Epithelial cell of prostate (primary cell): ENCODE measurements at regions not wholly inside any gene's neighbourhood (a gene's known extent, or its start where the extent isn't known, plus 50 kb on each side); places are given as distances from the start of the nearest gene placed in this dataset.

ENCODE experiments used
- DNase-seq: peaks from one replicate; pipeline ENCODE4 v3.0.0-alpha.2; 2011; ENCODE audit warnings: low read depth, low spot score
- H3K27ac ChIP-seq: fragments of 450-650 bp; 2 replicates; pipeline ENCODE4 v1.5.1; 2017; ENCODE audit warnings: mild to moderate bottlenecking

DNA sequence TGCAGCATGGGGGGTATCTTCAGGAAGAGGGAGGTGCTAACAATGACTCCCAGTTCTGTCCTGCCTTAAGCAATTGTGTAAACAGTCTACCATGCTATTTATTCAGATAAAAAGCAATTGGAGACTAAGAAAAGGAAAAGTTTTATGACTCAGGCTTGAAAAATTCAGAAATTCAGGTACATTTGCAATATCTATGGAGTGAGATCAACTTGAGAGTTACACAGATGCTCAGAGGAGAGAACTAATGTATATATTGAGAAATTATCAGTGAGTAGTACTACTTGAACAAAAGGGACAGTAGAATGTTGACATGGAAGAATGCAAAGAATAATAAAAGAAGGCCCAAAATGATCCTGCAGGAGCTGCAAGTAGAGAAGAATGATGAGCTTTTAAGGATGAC, 277.6 kb upstream of the DACH1 start:
- H3K27ac ChIP-seq: no peak overlapping the region
- DNase-seq: no peak

DNA sequence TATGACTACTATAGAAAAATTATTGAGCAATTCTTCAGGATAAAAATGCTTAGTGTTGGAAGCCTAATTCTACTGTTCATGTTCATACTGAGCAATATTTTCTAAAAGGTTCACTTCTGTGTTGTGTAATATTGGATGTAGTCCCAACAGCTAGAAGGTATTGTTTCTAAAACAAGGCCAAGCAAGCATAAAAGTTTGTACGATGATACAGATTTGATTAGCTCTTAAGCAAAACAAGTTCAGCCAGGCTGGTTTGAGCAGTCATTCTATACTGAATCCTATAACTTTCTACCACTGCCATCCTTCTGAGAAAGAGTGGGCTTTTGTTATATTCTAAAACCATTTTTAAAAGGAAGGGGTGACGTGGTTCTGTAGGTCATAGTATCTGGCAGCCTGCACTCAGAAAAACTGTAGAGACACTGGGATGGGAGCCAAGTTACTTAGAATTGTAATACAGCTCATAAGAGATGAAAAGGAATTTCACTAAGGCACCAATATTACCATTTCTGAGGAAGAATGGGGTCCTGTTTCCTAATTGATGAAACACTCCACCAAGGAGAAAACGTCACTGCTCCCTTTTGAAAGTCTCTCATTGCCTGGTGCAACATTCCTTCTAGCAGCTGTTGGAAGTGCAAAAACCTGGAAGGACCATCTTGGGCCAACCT, 275.0 kb upstream of the DACH1 start:
- H3K27ac ChIP-seq: peak overlapping the region; percentile 36
- DNase-seq: no peak

DNA sequence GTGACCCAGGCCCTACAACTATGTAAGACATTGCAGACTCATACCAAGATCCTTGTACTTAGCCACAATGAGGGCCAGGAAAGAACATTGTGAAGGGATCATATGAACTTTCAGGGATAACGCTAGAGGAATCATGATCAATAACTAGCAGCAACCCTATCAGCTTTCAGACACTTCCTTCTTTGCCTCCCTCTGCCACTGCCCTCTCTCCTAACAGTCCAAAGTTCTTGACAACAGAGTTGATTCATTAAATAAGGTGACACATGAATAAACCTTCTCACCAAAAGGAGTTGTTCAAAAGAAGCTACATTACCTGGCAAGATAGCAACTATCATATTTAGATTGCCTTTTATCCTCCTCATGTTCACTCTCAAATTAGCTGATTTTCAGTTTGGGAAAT, 272.2 kb upstream of the DACH1 start:
- DNase-seq: no peak

DNA sequence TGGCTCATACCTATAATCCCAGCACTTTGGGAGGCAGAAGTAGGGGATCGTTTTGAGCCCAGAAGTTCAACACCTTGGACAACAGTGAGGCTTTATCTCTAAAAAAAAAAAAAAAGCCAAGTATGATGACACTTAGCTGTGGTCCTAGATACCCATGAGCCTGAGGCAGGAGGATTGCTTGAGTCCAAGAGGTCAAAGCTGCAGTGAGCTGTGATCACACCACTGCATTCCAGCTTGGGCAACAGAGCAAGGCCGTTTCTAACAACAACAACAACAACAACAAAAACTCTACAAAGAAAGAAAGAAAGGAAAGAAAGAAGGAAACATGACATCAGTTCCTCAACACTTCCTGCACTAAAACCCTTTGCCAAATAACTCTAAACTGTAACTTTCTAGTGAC, 265.1 kb upstream of the DACH1 start:
- no peak for DNase-seq
- H3K27ac ChIP-seq: no peak overlapping the region

More for the DNA sequence above, 272.2 kb upstream of the DACH1 start:
- no peak overlapping the region for H3K27ac ChIP-seq

DNA sequence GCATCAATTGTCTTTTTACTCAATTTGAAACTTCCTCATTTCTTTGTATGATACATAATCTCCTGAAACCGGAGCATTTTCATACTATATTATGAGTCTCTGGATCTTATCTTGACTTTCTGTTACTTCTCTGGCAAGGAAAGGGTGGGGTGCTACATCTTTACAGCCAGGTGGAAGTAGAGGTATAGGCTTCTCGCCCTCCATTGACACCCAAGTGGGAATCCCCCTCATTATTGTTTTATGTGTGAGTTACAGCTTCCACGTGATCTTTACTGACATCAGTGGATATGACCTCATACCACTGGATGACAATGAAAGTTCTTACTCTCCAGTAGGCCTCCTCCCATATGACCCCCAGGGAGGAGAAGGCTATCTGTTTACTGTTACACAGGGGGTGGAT, 262.1 kb upstream of the DACH1 start:
- H3K27ac ChIP-seq: no peak overlapping the region

DNA sequence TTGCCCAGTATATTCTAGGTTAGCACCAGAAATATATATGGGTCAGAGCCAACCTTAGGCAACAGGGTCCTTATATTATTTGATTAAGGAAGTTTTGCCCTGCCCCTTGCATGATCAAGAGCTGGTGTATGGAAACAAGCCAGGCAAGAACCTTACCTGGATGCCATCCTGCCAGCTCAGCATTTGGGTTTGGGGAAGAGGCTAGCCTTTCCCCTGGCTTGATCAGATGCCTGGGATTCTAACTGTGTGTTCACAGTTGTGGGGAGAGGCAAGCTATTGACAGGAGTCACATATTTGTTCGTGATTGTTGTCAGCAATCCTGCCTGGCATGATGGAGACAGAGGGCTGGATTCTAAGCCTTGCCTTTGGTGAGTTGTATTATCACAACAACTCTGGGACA, 260.0 kb upstream of the DACH1 start:
- peak overlapping the region; percentile 45 for H3K27ac ChIP-seq
- no peak for DNase-seq

More for the DNA sequence above, 262.1 kb upstream of the DACH1 start:
- DNase-seq: no peak

DNA sequence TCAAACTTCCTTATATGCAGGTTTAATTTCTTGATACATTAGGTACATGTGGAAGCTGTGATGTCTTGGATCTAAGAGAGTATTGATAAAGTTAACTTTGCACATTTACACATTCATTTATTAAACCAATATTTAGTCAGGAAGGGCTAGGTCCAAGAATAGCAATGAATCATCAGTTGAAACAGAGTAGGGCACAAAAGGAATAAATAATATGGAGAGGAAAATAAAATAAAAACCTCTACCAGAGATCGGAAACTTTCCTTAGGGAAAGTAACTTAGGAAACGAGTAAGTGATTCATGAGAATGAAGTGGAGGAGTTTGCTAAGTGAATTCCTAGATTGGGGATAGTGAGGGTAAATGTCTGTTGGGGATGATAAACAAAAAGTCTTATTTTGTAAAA, 259.4 kb upstream of the DACH1 start:
- peak overlapping the region; percentile 45 for H3K27ac ChIP-seq
- DNase-seq: no peak

DNA sequence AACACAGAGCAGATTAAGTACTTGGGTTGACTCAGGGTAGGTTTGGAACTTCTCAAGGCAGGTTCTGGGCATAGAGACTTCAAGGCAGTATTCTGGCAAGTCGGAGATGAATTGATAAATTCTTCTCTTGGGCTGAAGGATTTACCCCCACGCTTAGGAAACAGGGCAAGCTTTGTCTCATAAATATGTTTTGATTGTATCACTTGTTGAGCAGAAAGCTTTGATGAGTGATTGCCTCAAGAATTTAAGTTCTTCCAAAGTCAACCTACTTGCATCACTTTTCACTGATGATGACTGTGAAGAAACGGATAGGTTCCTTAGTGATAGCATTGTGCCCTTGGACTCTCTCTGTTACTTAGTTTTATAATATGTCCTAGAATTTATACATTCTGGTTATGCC, 258.6 kb upstream of the DACH1 start:
- H3K27ac ChIP-seq: peak overlapping the region; percentile 45
- no peak for DNase-seq

DNA sequence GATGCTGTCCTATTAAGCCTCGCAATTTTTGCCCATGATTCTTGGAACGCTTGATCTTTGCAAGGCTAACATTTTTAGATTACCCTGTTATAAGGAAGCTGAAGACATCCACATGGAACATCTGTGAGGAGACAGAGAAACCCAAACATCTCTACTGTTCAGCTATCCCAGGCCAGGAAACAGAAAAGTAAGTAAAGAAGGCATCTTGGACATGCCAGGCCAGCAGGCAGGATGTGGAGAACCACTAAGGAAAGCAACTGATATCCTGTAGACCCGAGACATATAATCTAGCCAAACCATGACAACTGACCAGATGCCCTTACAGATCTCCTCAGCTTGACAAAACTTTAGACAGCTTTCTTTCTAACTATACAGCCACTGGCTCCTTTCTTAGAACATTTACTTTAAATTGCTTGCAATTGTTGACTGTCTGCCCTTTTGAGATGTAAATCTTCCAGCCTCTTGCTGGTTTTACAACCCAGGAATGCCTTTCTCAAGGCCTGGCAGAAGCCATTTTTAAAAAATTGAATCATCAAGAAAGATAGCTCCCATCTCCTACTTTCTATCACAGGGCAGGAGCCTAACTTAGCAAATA, 255.8 kb upstream of the DACH1 start:
- H3K27ac ChIP-seq: no peak overlapping the region
- no peak for DNase-seq

DNA sequence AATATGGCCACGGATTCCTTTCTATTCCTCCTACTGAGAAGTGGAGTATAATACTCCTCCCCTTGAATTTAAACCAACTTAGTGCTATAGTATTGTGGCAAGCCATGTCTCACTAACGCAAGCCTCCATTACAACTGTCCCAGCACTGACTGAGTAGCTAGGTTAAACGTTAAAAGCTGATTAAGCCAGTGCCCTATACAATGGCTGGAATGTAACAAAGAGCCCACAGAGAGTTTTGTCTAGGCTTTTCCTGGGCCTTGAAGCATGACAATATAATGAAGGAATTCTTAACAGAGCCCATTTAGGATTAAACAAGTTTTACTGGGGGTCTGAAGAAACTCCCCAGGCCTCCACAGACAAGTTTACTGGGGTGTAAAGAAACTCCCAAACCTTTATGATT, 254.5 kb upstream of the DACH1 start:
- H3K27ac ChIP-seq: no peak overlapping the region
- DNase-seq: no peak

DNA sequence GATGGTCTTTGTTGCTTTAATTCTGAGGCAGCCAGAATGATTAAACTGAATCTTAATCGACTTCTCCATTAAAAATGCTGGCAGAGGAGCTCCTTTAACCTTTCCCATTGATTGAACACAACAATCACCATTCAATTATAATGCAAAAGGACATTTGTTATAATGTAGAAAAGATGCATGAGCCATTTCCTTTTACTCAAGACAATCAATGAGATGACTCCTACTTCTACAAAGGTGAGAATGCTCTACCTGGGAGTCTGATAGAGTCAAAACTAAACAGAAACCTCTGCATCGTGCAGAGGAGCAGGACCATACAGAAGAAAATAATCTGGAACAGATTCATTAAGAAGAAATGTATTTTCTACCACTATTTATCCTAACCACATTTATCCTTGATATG, 253.6 kb upstream of the DACH1 start:
- H3K27ac ChIP-seq: no peak overlapping the region
- no peak for DNase-seq

DNA sequence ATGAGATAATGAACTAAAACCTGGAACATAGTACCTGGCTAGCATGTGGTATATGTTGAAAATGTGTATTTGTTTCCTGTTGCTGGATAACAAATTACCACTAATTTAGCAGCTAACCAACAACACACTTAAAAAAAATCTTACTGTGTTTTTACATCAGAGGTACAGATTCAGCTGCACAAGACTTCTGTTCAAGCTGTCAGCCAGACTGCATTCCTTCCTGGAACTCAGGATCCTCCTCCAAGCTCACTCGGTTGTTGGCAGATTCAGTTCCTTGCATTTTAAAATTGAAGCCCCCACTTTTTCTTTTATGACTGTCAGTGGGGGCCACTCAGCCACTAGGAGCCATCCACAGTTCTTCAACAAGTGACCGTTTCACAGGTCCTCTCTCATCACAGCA, 246.9 kb upstream of the DACH1 start:
- no peak for DNase-seq
- H3K27ac ChIP-seq: no peak overlapping the region

DNA sequence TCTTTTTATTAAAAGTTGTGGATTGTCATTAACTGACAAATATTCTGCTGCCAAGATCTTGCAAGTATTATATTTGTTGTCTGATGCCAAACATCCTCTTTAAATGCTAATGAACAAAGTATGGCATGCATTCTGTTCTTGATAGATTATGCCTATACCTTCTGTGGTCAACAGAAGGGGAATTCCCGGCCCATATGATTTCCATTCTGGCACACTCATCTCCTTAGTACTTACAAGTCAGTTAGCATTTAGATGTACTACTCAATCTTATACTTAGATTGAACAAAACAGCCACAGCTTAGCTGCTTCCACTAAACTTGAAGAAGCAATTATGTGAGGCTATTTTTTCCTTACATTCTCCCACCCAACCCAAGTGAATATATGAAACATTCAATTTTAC, 246.1 kb upstream of the DACH1 start:
- DNase-seq: no peak
- no peak overlapping the region for H3K27ac ChIP-seq

DNA sequence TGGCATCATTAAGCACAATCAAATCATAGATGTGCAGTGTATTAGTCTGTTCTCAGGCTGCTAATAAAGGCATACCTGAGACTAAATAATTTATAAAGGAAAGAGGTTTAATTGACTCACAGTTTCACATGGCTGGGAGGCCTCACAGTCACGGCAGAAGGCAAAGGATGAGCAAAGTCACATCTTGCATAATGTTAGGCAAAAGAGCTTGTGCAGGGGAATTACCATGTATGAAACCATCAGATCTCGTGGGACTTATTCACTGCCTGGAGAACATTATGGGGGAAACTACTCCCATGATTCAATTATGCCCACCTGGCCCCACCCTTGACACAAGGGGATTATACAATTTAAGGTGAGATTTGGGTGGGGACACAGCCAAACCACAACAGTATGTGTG, 245.2 kb upstream of the DACH1 start:
- no peak for DNase-seq
- no peak overlapping the region for H3K27ac ChIP-seq

DNA sequence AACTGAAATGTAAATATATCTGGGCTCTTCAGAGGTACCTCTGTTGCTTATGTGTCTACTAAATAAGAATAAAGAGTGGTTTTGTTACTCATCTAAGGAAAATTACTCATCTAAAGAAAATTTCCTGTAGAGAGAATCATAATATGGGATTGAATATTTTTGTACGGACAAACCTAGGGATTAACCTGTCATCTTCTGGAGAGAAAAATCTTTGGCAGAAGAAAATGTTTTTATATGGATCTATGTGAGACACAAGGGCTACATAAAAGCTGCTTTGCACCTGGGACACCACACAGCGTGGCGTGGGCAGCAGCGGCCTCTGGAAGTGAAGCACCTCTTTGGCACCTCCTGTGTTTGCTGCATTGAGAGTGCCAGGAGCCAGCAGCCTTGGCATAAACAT, 242.9 kb upstream of the DACH1 start:
- peak overlapping the region; percentile 27 for H3K27ac ChIP-seq
- no peak for DNase-seq

DNA sequence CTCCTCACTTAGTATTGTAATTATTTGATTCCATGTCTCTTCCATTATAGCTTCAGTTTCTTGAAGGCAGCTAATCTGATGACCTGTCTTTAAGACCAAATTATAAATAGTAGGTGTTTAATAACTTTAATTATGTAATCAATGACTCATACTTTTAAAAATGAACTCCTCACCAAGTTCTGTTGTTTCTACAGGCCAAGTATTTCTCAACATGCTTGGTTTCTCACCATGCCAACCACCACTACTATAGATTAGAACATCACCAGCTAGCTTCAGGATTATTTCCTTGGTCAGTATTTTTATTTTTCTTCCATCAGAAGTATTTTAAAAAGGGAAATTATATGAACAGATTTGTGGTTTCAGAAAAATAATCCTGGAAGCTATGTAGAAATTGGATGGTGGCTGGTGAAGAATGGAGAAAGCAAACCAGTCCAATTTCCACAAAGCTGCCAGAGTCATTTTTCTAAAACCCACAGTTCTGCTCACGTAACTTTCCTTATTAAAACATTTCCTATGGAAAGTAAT, 237.7 kb upstream of the DACH1 start:
- H3K27ac ChIP-seq: no peak overlapping the region
- DNase-seq: peak; percentile 12

DNA sequence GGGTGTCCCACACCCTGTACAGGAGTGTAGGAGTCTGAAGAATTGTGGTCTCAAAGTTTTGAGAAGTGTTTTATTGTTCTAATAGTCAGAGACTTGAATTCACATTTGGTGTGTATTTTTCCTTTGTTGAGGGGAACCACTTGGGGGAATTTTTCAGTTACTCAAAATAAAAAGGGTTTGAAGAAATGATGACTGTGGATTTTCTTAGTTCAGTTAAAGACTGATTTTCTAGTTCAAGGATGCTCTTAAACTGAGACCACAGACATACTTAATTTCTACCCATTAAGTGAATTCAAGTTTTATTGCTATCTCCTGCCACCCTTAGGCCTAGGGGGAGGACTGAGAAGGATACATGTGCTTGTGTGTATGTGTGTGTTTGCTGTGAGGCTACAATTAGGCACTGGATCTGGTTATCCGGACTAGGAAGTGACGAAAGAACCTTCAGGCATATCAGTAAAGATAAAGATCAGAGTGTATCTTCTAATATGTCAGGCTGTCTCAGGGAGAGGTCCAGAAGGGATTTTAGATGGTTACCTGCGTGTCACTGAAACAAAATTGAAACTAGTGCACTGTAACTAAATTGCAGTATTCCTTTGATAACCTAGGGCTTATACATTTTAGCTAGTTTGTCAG, 234.9 kb upstream of the DACH1 start:
- no peak for DNase-seq
- no peak overlapping the region for H3K27ac ChIP-seq

DNA sequence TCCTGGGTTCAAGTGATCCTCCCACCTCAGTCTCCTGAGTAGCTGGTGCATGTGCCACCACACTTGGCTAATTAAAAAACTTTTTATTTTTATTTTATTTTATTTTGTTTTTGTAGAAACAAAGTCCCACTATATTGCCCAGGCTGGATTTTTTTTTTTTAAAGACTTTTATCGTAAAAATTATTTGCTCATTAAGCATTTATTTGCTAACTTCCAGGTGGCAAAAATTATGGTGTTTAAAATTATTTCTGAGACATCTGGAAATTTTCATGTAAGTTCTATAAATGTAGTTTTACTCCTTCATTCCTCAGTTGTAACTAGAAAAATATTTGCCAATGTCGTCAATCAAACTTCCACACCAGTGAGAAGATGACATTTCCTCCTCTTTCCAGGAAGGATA, 233.3 kb upstream of the DACH1 start:
- H3K27ac ChIP-seq: no peak overlapping the region
- DNase-seq: no peak

DNA sequence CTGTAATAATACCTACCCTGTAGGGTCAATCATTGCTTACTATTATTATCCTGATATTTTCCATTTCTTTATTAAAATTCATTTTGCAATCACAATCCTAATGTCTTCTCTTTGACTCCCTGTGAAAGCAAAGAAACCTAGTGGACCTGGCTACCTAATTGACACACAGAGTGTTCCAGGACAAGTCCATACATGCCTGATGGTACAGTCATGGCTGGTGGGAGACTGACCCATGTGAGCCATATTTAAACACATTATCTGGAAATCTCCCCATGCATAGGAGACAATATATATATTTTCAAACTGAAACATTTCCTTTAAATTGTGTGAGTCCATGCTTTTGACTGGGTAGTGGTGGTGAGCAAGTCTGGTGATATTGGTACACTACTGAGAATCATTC, 230.6 kb upstream of the DACH1 start:
- H3K27ac ChIP-seq: no peak overlapping the region
- peak; percentile 31 for DNase-seq

DNA sequence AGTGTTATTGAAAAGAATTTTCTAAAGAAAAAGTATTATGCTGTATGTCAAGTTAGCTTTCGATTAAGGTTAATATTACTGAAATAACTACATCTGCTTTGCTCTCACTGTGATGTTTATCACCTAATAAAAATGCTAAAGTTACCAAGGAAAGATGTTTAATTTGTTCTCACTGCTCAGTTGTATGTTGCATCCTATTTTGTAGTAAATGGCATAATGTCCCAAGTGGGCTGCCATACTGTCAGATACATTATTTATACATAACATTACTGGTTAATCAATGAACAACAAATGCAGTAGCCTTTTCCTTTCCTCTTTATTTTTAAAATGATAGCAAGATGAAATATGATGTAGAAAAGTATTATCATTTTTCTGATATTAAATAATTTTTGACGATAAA, 226.3 kb upstream of the DACH1 start:
- no peak overlapping the region for H3K27ac ChIP-seq
- DNase-seq: no peak

DNA sequence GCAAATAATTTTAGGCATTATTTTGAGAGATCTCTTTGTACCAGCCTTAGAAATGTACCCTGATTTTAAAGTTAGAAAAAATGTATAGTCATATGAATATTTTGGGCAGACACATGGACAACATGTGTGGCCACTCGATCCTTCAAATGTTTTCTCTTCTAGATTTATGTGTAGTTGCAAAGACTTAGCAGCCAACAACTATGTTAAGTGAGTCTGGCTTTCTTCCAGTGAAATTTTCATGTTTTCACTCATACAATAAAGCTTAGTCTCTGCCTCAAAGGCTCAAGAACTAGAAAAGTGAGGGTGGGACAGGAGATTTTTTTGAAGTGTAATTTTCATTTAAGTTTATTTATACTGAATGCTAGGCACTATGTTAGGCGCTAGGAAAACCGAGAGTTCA, 207.7 kb upstream of the DACH1 start:
- H3K27ac ChIP-seq: no peak overlapping the region
- DNase-seq: no peak

DNA sequence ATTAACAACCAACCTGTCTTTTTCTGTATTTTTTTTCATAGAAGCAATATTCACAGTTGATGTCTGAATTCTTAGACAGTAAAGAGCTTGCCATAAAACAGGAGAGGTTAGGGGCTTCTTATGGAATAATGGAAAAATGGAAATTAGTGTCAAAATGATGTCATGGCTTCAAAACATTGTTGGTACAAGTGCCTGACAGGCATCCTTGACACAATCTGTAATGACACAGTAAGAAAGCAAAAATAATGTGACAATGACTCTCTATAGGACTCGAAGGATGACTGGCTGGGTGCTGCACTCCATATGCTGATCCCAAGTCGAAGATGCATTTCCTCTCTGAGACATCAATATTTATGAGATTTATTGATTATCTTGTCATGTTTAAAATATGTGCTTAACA, 205.3 kb upstream of the DACH1 start:
- DNase-seq: no peak
- H3K27ac ChIP-seq: no peak overlapping the region
